ENCODE measurements at regions not wholly inside any gene's neighbourhood (a gene's known extent, or its start where the extent isn't known, plus 50 kb on each side); places are given as distances from the start of the nearest gene placed in this dataset.

GRCh38 chr10:123603130-123603529 is 63.0 kb upstream of the GPR26 start (continued):
- no peak for TF ChIP-seq CHD7 (IDR thresholded peaks at IDR 0.05; ENCODE audit: insufficient replicate concordance, low read length)
- TF ChIP-seq RAD21 (IDR thresholded peaks at IDR 0.05 in 1 of 2, conservative IDR thresholded peaks at IDR 0.05 in 1 of 2; ENCODE audit: low read depth in 2 of 2, low read length in 2 of 2): no peak
- no peak for TF ChIP-seq ZNF274 (IDR thresholded peaks at IDR 0.05; ENCODE audit: borderline replicate concordance, extremely low read depth, low read length)
- no peak for TF ChIP-seq HDAC2 (IDR thresholded peaks at IDR 0.05; ENCODE audit: borderline replicate concordance in 1 of 2, low read depth in 2 of 2, low read length in 2 of 2)
- no peak for TF ChIP-seq TEAD4 (IDR thresholded peaks at IDR 0.05; ENCODE audit: low read depth, low read length)

All from H1 (cell line).